ENCODE measurements at regions not wholly inside any gene's neighbourhood (a gene's known extent, or its start where the extent isn't known, plus 50 kb on each side); places are given as distances from the start of the nearest gene placed in this dataset.

DNA sequence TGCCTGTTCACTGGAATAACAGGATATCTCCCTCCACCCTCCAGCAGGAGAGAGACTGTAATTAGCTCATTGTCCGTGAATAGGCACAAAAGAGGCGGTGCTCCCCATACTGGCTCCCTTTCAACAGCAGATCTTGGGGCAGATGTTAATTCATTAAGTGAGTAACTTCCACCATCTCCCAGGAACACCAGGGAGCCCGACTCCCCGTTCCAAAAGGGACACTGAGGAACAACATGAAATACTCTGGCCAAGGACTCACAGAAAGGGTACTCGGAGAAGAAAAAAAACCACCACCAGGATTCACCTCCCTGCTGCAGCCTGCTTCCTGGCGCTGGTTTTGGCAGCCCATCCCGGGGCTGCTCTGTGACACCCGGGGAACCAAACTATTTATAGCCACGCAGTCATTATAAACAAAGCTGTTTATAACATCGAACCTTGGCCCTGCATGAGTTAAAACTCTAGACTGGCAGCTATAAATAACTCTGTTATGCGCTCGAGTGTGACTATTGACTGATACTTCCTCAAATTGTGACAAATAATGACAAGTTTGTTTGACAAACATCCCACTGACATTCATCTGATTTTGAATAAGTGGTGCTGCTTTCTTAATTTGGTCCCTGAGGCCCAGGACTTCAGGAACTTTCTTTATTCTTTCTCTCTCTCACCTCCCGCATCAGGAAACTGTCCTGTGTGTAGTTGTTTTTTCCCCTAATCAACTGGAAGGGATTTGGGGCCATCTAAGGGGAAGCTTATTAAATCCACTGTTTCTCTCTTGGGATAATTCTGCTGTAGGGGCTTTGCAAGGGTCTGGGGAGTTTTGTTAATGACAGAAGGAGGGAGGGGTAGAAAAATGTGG lies 521.6 kb downstream of the CD83 start:
- TF ChIP-seq, protein P1, sequence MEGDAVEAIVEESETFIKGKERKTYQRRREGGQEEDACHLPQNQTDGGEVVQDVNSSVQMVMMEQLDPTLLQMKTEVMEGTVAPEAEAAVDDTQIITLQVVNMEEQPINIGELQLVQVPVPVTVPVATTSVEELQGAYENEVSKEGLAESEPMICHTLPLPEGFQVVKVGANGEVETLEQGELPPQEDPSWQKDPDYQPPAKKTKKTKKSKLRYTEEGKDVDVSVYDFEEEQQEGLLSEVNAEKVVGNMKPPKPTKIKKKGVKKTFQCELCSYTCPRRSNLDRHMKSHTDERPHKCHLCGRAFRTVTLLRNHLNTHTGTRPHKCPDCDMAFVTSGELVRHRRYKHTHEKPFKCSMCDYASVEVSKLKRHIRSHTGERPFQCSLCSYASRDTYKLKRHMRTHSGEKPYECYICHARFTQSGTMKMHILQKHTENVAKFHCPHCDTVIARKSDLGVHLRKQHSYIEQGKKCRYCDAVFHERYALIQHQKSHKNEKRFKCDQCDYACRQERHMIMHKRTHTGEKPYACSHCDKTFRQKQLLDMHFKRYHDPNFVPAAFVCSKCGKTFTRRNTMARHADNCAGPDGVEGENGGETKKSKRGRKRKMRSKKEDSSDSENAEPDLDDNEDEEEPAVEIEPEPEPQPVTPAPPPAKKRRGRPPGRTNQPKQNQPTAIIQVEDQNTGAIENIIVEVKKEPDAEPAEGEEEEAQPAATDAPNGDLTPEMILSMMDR (IDR thresholded peaks at IDR 0.05), result no peak
- TF ChIP-seq POLR2A (IDR thresholded peaks at IDR 0.05), result no peak
